HG02588 (cell line): ENCODE measurements at regions not wholly inside any gene's neighbourhood (a gene's known extent, or its start where the extent isn't known, plus 50 kb on each side); places are given as distances from the start of the nearest gene placed in this dataset.
"Not testable (repeated sequence)": the region's sequence is repeated elsewhere in the genome, so short reads cannot be mapped to it uniquely, and the experiment has no call there.

Experiments used
- ATAC-seq: cut with Tn5 transposase; IDR thresholded peaks from one replicate; pipeline ENCODE4 v1.9.1; 2021; ENCODE audit warnings: mild to moderate bottlenecking, moderate library complexity; ENCODE audit not compliant: unreplicated experiment

DNA sequence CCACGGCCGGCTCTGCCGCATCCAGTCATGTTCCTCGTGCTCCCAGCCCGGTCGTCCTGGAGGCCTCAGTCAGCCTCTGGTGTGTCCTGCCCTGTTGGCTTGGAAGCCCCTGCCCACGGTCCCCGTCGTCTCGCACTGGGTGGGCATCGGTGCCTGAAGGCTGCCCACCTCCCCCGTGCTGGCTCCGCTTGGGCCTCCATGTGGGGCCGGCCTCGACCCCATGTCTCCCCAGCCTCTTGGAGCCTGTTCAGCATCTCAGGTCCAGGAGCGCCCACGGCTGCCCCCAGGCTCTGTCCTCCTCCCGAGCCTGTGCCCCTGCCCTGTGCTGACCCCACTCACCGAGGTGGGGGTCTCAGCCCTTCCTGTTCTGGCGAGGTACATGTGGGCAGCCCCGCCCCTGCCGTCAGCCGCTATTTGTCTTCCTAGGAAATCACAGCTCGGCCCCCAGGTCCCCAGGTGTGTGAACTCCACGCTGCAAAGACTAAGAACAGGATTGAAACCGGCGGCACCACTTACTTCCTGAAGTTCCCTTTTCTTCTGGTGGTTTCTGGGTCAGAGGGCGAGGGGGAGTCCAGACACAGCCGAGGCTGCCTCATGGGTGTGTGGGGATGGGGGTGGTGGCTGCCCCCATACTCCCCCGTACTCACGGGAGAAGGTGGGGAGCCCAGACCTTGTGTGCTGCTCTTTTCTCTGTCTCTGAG, 221.3 kb downstream of the TMEM121 start:
- not testable (repeated sequence) for ATAC-seq

DNA sequence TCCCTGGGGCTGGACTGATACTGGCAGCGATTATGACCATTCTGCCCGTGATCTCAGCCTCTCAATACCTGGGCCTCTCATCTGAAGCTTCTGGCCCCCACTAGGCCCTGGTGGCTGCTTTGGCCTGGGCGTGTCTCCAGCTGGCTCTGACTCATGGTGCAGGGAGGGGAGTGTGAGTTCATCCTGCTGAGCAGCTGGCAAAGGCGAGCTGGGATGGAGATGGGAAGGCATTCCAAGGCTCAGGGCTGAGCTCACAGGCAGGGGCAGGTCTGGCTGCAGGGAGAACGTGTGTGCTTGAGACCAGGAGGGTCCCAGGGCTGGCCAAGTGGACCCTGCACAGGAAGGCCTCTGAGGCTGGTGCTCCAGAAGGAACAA, 221.8 kb downstream of the TMEM121 start:
- no peak for ATAC-seq

- not testable (repeated sequence) for ATAC-seq
Observed at GRCh38 chr14:105748710-105749109, 222.3 kb downstream of the TMEM121 start.

GRCh38 chr14:105749870-105750541, 223.6 kb downstream of the TMEM121 start:
- not testable (repeated sequence) for ATAC-seq

DNA sequence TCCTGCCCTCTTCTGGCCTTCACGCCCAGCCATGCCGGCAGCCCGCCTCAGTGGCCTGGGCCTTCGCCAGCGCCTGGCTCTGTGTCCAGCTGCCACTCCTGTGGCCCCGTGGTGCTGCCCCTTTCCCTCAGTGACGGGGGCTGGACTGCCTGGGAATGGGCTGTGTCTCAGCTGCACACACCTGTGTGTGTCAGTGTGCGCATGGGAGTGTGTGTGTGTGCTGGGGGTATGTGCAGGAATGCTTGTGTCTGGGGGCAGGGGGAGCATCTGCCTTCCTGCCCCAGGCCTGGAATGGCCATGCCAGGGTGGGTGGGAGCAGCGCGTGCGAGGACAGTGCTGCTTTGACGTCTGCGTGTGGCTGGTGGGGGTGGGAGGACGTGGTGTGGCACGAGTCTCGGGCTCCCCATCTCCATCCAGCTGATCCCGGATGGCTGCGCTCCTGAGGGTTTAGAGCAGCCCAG, 224.9 kb downstream of the TMEM121 start:
- ATAC-seq, result not testable (repeated sequence)

GRCh38 chr14:105752420-105752819, 226.0 kb downstream of the TMEM121 start:
- not testable (repeated sequence) for ATAC-seq

GRCh38 chr14:105760691-105761344, 234.4 kb downstream of the TMEM121 start:
- ATAC-seq, result no peak

GRCh38 chr14:105761345-105761740, 235.0 kb downstream of the TMEM121 start:
- not testable (repeated sequence) for ATAC-seq

- no peak for ATAC-seq
Observed at GRCh38 chr14:105761842-105762241, 235.5 kb downstream of the TMEM121 start.

GRCh38 chr14:105762262-105762661, 235.9 kb downstream of the TMEM121 start:
- not testable (repeated sequence) for ATAC-seq

- ATAC-seq, result not testable (repeated sequence)
Observed at GRCh38 chr14:105764254-105764901, 238.0 kb downstream of the TMEM121 start.

- not testable (repeated sequence) for ATAC-seq
Observed at GRCh38 chr14:105765072-105765825, 238.9 kb downstream of the TMEM121 start.

GRCh38 chr14:105765893-105766614, 239.7 kb downstream of the TMEM121 start:
- ATAC-seq, result no peak

DNA sequence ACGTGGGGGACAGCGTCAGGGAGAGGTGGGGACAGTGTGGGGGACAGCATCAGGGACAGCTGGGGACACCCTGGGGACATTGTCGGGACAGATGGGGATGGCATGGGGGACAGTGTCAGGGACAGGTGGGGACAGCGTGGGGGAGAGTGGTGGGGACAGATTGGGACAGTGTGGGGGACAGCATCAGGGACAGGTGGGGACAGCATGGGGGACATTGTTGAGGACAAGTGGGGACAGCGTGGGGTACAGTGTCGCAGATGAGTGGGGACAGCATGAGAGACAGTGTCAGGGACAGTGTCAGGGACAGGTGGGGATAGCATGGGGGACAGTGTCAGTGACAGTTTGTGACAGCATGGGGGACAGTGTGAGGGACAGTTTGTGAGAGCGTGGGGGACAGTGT, 240.9 kb downstream of the TMEM121 start:
- no peak for ATAC-seq

DNA sequence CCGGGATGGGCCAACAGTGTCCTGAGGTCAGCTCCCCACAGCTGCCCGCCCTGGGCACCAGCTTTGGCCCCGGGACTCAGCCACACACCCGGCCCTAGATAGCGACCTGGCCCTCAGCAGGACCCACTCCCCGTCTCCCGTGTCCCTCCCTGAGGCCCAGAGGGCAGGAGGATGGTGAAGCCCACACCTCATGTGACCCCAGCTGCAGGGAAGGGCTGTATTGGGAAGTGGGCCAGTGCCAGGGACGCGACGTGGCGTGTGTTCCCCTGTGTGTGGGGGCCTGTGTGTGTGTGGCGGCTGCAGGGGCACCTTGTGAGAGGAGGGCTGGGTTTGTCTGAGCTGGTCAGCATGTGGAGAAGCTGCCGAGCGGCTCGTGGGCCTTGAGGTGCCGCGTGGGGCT, 241.7 kb downstream of the TMEM121 start:
- not testable (repeated sequence) for ATAC-seq

DNA sequence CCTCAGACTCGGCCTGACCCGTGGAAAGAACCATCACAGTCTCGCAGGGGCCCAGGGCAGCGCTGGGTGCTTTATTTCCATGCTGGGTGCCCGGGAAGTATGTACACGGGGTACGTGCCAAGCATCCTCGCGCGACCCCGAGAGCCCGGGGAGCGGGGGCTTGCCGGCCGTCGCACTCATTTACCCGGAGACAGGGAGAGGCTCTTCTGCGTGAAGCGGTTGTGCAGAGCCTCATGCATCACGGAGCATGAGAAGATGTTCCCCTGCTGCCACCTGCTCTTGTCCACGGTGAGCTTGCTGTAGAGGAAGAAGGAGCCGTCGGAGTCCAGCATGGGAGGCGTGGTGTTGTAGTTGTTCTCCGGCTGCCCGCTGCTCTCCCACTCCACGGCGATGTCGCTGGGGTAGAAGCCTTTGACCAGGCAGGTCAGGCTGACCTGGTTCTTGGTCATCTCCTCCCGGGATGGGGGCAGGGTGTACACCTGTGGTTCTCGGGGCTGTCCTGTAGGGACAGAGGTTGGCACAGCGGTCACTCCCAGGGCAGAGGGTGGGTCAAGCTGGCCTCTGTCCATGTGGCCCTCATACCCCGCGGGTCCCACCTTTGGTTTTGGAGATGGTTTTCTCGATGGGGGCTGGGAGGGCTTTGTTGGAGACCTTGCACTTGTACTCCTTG, 242.8 kb downstream of the TMEM121 start:
- not testable (repeated sequence) for ATAC-seq

GRCh38 chr14:105770619-105771216, 244.3 kb downstream of the TMEM121 start:
- ATAC-seq, result not testable (repeated sequence)

GRCh38 chr14:105771261-105772226, 245.2 kb downstream of the TMEM121 start:
- not testable (repeated sequence) for ATAC-seq
